HEK293 (cell line): ENCODE measurements at regions not wholly inside any gene's neighbourhood (a gene's known extent, or its start where the extent isn't known, plus 50 kb on each side); places are given as distances from the start of the nearest gene placed in this dataset.

Source experiments
- CTCF ChIA-PET: fragments of 350-600 bp; formaldehyde crosslinking; extraction: SDS; loops from one replicate; lab custom pipeline; 2021; ENCODE audit warnings: antibody characterized with exemption; lab: Yijun Ruan, JAX
- POLR2A ChIA-PET: fragments of 300-600 bp; formaldehyde crosslinking; extraction: SDS; loops from one replicate; lab custom pipeline; 2020; ENCODE audit warnings: antibody characterized with exemption, inconsistent platforms; lab: Yijun Ruan, JAX
- H3K27ac ChIP-seq: fragments of 200-500 bp; sonication (Bioruptor generic); 2 replicates; pipeline ENCODE4 v1.5.1; 2014; ENCODE audit warnings: low read depth, low read length, control low read depth, inconsistent platforms; ENCODE audit errors: extremely low read depth
- H3K36me3 ChIP-seq, 2 experiments: fragments of 200-500 bp in 1 of 2; sonication (Bioruptor generic) in 1 of 2; 1 replicate in 1 of 2; 2 replicates in 1 of 2; pipeline ENCODE4 v1.5.1; 2014 to 2017; ENCODE audit warnings: inconsistent platforms in 2 of 2, low read length in 2 of 2; ENCODE audit not compliant: control insufficient read depth in 2 of 2, insufficient read depth in 1 of 2
- H3K4me1 ChIP-seq: fragments of 200-500 bp; sonication (Bioruptor generic); 2 replicates; pipeline ENCODE4 v1.5.1; 2014; ENCODE audit warnings: mild to moderate bottlenecking, low read length, inconsistent platforms; ENCODE audit not compliant: control insufficient read depth, insufficient read depth
- H3K4me3 ChIP-seq: 2 replicates; pipeline ENCODE4 v1.5.1; 2011; ENCODE audit warnings: low read depth, mild to moderate bottlenecking, control low read depth, low read length, moderate library complexity
- H3K9me3 ChIP-seq: fragments of 200-500 bp; sonication (Bioruptor generic); 2 replicates; pipeline ENCODE4 v1.5.1; 2014; ENCODE audit warnings: low read depth, low read length, inconsistent platforms; ENCODE audit not compliant: control insufficient read depth, insufficient read depth
- BCL11A ChIP-seq: fragments of 450-650 bp; formaldehyde crosslinking; IDR thresholded peaks from 2 replicates; pipeline ENCODE4 v1.5.1; 2016; ENCODE audit warnings: low read depth, missing biosample characterization, missing genetic modification characterization
- CTCF ChIP-seq: fragments of 450-650 bp; formaldehyde crosslinking; IDR thresholded peaks from 2 replicates; pipeline ENCODE4 v1.5.1; 2016; ENCODE audit warnings: missing biosample characterization, missing genetic modification characterization
- PBX3 ChIP-seq: sonication (generic); formaldehyde crosslinking; IDR thresholded peaks from 2 replicates; pipeline ENCODE4 v1.8.1; 2022; ENCODE audit warnings: mild to moderate bottlenecking, moderate library complexity, missing genetic modification reagents
- TRIM28 ChIP-seq: IDR thresholded peaks from 2 replicates; pipeline ENCODE4 v1.6.1; 2011; ENCODE audit warnings: low read length, control low read depth, borderline replicate concordance
- ZBTB10 ChIP-seq: fragments of 450-650 bp; formaldehyde crosslinking; IDR thresholded peaks from 2 replicates; pipeline ENCODE4 v1.5.1; 2016; ENCODE audit warnings: missing biosample characterization, missing genetic modification characterization
- ZBTB20 ChIP-seq: fragments of 450-650 bp; formaldehyde crosslinking; IDR thresholded peaks from 2 replicates; pipeline ENCODE4 v1.5.1; 2016; ENCODE audit warnings: missing biosample characterization, missing genetic modification characterization
- ZNF114 ChIP-seq: fragments of 450-650 bp; formaldehyde crosslinking; IDR thresholded peaks from 2 replicates; pipeline ENCODE4 v1.5.0; 2017; ENCODE audit warnings: missing biosample characterization, missing genetic modification characterization
- ZNF19 ChIP-seq: fragments of 450-650 bp; formaldehyde crosslinking; IDR thresholded peaks from 2 replicates; pipeline ENCODE4; 2016; ENCODE audit warnings: missing biosample characterization, missing genetic modification characterization, low read depth
- ZNF221 ChIP-seq: fragments of 450-650 bp; formaldehyde crosslinking; IDR thresholded peaks from 2 replicates; pipeline ENCODE4 v1.5.1; 2017; ENCODE audit warnings: missing biosample characterization, missing genetic modification characterization, borderline replicate concordance
- ZNF280D ChIP-seq: fragments of 450-650 bp; formaldehyde crosslinking; IDR thresholded peaks from 2 replicates; pipeline ENCODE4 v1.5.1; 2016; ENCODE audit warnings: missing biosample characterization, missing genetic modification characterization
- ZNF394 ChIP-seq: fragments of 450-650 bp; formaldehyde crosslinking; IDR thresholded peaks from 2 replicates; pipeline ENCODE4 v1.5.1; 2016; ENCODE audit warnings: missing biosample characterization, missing genetic modification characterization, mild to moderate bottlenecking, moderate library complexity, borderline replicate concordance
- ZNF404 ChIP-seq: fragments of 450-650 bp; formaldehyde crosslinking; IDR thresholded peaks from 2 replicates; pipeline ENCODE4 v1.5.1; 2017; ENCODE audit warnings: missing biosample characterization, missing genetic modification characterization
- ZNF501 ChIP-seq: fragments of 450-650 bp; formaldehyde crosslinking; IDR thresholded peaks from 2 replicates; pipeline ENCODE4 v1.5.1; 2016; ENCODE audit warnings: missing biosample characterization, missing genetic modification characterization
- ZNF510 ChIP-seq: fragments of 450-650 bp; formaldehyde crosslinking; IDR thresholded peaks from 2 replicates; pipeline ENCODE4 v1.5.1; 2018; ENCODE audit warnings: mild to moderate bottlenecking, missing genetic modification characterization, missing biosample characterization; ENCODE audit not compliant: insufficient replicate concordance
- ZNF514 ChIP-seq: fragments of 450-650 bp; formaldehyde crosslinking; IDR thresholded peaks from 2 replicates; pipeline ENCODE4 v1.5.1; 2016; ENCODE audit warnings: missing biosample characterization, missing genetic modification characterization
- ZNF585B ChIP-seq: fragments of 450-650 bp; formaldehyde crosslinking; IDR thresholded peaks from 2 replicates; pipeline ENCODE4 v1.5.1; 2016; ENCODE audit warnings: missing biosample characterization, missing genetic modification characterization
- ZNF624 ChIP-seq: fragments of 450-650 bp; formaldehyde crosslinking; IDR thresholded peaks from 2 replicates; pipeline ENCODE4 v1.5.1; 2017; ENCODE audit warnings: missing biosample characterization, missing genetic modification characterization
- ZNF658 ChIP-seq: fragments of 450-650 bp; formaldehyde crosslinking; IDR thresholded peaks from 2 replicates; pipeline ENCODE4; 2016; ENCODE audit warnings: missing biosample characterization, missing genetic modification characterization
- ZNF777 ChIP-seq: fragments of 450-650 bp; formaldehyde crosslinking; IDR thresholded peaks from 2 replicates; pipeline ENCODE4 v1.5.1; 2017; ENCODE audit warnings: missing biosample characterization, missing genetic modification characterization, borderline replicate concordance
- ZSCAN18 ChIP-seq: fragments of 450-650 bp; formaldehyde crosslinking; IDR thresholded peaks from 2 replicates; pipeline ENCODE4 v1.5.1; 2016; ENCODE audit warnings: missing biosample characterization, missing genetic modification characterization

GRCh38 chr13:61024046-61024445 is 391.6 kb downstream of the PCDH20 start:
- Histone ChIP-seq H3K9me3 (no peaks in the 10 kb centered on the region), H3K4me3 (no peak overlapping the region), H3K4me1 (no peaks in the 10 kb centered on the region), H3K27ac (no peak overlapping the region), H3K36me3 (no peaks in the 10 kb centered on the region)
- TF ChIP-seq ZNF221 (tag by site-specific recombination) (no peak), ZNF404 (tag by site-specific recombination) (no peak), ZNF501 (tag by site-specific recombination) (no peak), ZNF624 (no peak), PBX3 (CRISPR knock-in tag) (no peak)
- POLR2A ChIA-PET, result no interaction called here
- CTCF ChIA-PET, result no interaction called here

- H3K4me1 ChIP-seq, result no peaks in the 10 kb centered on the region
- H3K9me3 ChIP-seq, result no peaks in the 10 kb centered on the region
- CTCF ChIA-PET, result no interaction called here
- POLR2A ChIA-PET, result no interaction called here
- no peak for TF ChIP-seq BCL11A (tag by site-specific recombination)
- no peak for TF ChIP-seq ZNF394 (tag by site-specific recombination)
- no peak for TF ChIP-seq ZNF585B (tag by site-specific recombination)
- no peak for TF ChIP-seq ZNF221 (tag by site-specific recombination)
- TF ChIP-seq ZNF777 (tag by site-specific recombination), result no peak
- no peak for TF ChIP-seq CTCF (tag by site-specific recombination)
- TF ChIP-seq ZNF510 (tag by site-specific recombination), result no peak
- TF ChIP-seq ZNF114 (tag by site-specific recombination), result no peak
- TF ChIP-seq ZNF19 (tag by site-specific recombination), result no peak
- TF ChIP-seq ZNF658 (tag by site-specific recombination), result no peak
- TF ChIP-seq ZSCAN18, result no peak
- TF ChIP-seq ZBTB20 (tag by site-specific recombination), result no peak
- no peak for TF ChIP-seq ZNF514 (tag by site-specific recombination)
- no peak for TF ChIP-seq ZBTB10 (tag by site-specific recombination)
- no peak for TF ChIP-seq TRIM28
- no peak for TF ChIP-seq ZNF280D (tag by site-specific recombination)
- no peak overlapping the region for H3K4me3 ChIP-seq
- no peak overlapping the region for H3K27ac ChIP-seq
- H3K36me3 ChIP-seq, result no peaks in the 10 kb centered on the region
Measured at GRCh38 chr13:61021838-61022237, 393.8 kb downstream of the PCDH20 start.
